Thoracic aorta (tissue), 2 donors: ENCODE measurements at regions not wholly inside any gene's neighbourhood (a gene's known extent, or its start where the extent isn't known, plus 50 kb on each side); places are given as distances from the start of the nearest gene placed in this dataset.
"Not testable (repeated sequence)": the region's sequence is repeated elsewhere in the genome, so short reads cannot be mapped to it uniquely, and the experiment has no call there.

ENCODE experiments used
- ATAC-seq: fragments of 150-250 bp; one replicate; pipeline ENCODE4 v1.8.0; 2017; ENCODE audit warnings: low read depth; ENCODE audit not compliant: insufficient number of reproducible peaks, low FRiP score
- DNase-seq: peaks from one replicate; pipeline ENCODE4 v3.0.0-alpha.2; 2020; ENCODE audit warnings: low spot score
- H3K27ac ChIP-seq, 2 donors: fragments of 200-600 bp; sonication (generic); 1 replicate in 1 of 2; 2 replicates in 1 of 2; pipeline ENCODE4 v1.5.1; 2016; ENCODE audit warnings: mild to moderate bottlenecking in 2 of 2, moderate library complexity in 2 of 2
- H3K27me3 ChIP-seq: fragments of 200-600 bp; sonication (generic); replicated peaks from 2 replicates; pipeline ENCODE4 v1.6.0; 2016; ENCODE audit warnings: mild to moderate bottlenecking; ENCODE audit not compliant: insufficient read depth
- H3K36me3 ChIP-seq: fragments of 200-600 bp; sonication (generic); one replicate; pipeline ENCODE4 v1.5.1; 2016
- H3K4me1 ChIP-seq, 2 donors: fragments of 200-600 bp; sonication (generic); 1 replicate in 1 of 2; 2 replicates in 1 of 2; pipeline versions ENCODE4 v1.5.1 to v1.6.0; 2016; ENCODE audit warnings: low read depth in 2 of 2, mild to moderate bottlenecking in 1 of 2; ENCODE audit not compliant: control insufficient read depth in 1 of 2
- H3K4me3 ChIP-seq: fragments of 200-600 bp; sonication (generic); 2 replicates; pipeline ENCODE4 v1.5.1; 2016; ENCODE audit warnings: mild to moderate bottlenecking
- H3K9me3 ChIP-seq: fragments of 200-600 bp; sonication (generic); 2 replicates; pipeline ENCODE4 v1.5.1; 2016
- CTCF ChIP-seq: fragments of 200-600 bp; sonication (generic); IDR thresholded peaks from one replicate; pipeline ENCODE4 v1.5.1; 2019; ENCODE audit warnings: antibody characterized with exemption

- Histone ChIP-seq H3K4me3 (no peak overlapping the region), H3K27me3 (no peaks in the 10 kb centered on the region), H3K4me1 (no peaks in the 10 kb centered on the region), H3K36me3 (no peaks in the 10 kb centered on the region), H3K27ac (no peak overlapping the region), H3K9me3 (no peaks in the 10 kb centered on the region)
- no peak for TF ChIP-seq CTCF
- no peak for DNase-seq
- ATAC-seq, result no peak
These were observed 91.5 kb downstream of the SPRY4 start for GRCh38 chr5:142233083-142234032.

- ATAC-seq, result not testable (repeated sequence)
These were observed 93.9 kb downstream of the SPRY4 start for GRCh38 chr5:142230949-142231348.

GRCh38 chr5:142225141-142225540 lies 99.7 kb downstream of the SPRY4 start:
- Histone ChIP-seq H3K4me1 (peaks cover 0 to 5% of the 10 kb centered on the region in 2 donors), H3K27ac (no peak overlapping the region), H3K27me3 (no peaks in the 10 kb centered on the region), H3K4me3 (no peak overlapping the region), H3K36me3 (no peaks in the 10 kb centered on the region), H3K9me3 (no peaks in the 10 kb centered on the region)
- no peak for DNase-seq
- TF ChIP-seq CTCF, result no peak
- ATAC-seq, result no peak

More at GRCh38 chr5:142230949-142231348, 93.9 kb downstream of the SPRY4 start:
- DNase-seq, H3K4me1 ChIP-seq, H3K27ac ChIP-seq, H3K4me3 ChIP-seq, H3K36me3 ChIP-seq, H3K9me3 ChIP-seq, H3K27me3 ChIP-seq: not testable (repeated sequence)

GRCh38 chr5:142222866-142223558 lies 101.8 kb downstream of the SPRY4 start:
- ATAC-seq (no peak), DNase-seq (no peak)
- no peaks in the 10 kb centered on the region for H3K36me3 ChIP-seq
- TF ChIP-seq CTCF, result no peak
- H3K27ac ChIP-seq, result no peak overlapping the region
- H3K27me3 ChIP-seq, result no peaks in the 10 kb centered on the region
- H3K4me1 ChIP-seq, result peaks cover 0 to 5% of the 10 kb centered on the region in 2 donors
- H3K4me3 ChIP-seq, result no peak overlapping the region
- no peaks in the 10 kb centered on the region for H3K9me3 ChIP-seq

GRCh38 chr5:142222225-142222865 lies 102.5 kb downstream of the SPRY4 start:
- no peak for TF ChIP-seq CTCF
- H3K9me3 ChIP-seq, result no peaks in the 10 kb centered on the region
- H3K36me3 ChIP-seq, result no peaks in the 10 kb centered on the region
- no peak for DNase-seq
- H3K4me3 ChIP-seq, result no peak overlapping the region
- H3K27ac ChIP-seq, result no peak overlapping the region
- ATAC-seq, result no peak
- H3K27me3 ChIP-seq, result no peaks in the 10 kb centered on the region
- peaks cover 2 to 5% of the 10 kb centered on the region in 2 donors for H3K4me1 ChIP-seq
